CD14-positive monocyte (primary cell): ENCODE measurements at regions not wholly inside any gene's neighbourhood (a gene's known extent, or its start where the extent isn't known, plus 50 kb on each side); places are given as distances from the start of the nearest gene placed in this dataset.
"Not testable (repeated sequence)": the region's sequence is repeated elsewhere in the genome, so short reads cannot be mapped to it uniquely, and the experiment has no call there.

Source experiments
- DNase-seq, 3 donors: peaks; one replicate each; pipeline ENCODE4 v3.0.0-alpha.2; 2011 to 2022
- H2AFZ ChIP-seq: 2 replicates; pipeline ENCODE4 v1.6.0; 2012; ENCODE audit warnings: mild to moderate bottlenecking, low read depth, low read length, inconsistent platforms; ENCODE audit not compliant: insufficient read depth, poor library complexity, severe bottlenecking
- H3K27ac ChIP-seq, 2 donors: 1 replicate in 1 of 2; 2 replicates in 1 of 2; pipeline ENCODE4 v1.5.1; 2012 to 2013; ENCODE audit warnings: low read length in 2 of 2, control low read depth in 1 of 2, inconsistent platforms in 1 of 2, low read depth in 1 of 2, mild to moderate bottlenecking in 1 of 2
- H3K27me3 ChIP-seq, 2 donors: one replicate each; pipeline versions ENCODE4 v1.6.0 to v1.6.1; 2011 to 2013; ENCODE audit warnings: low read length in 2 of 2; ENCODE audit not compliant: control insufficient read depth in 2 of 2, insufficient read depth in 2 of 2
- H3K36me3 ChIP-seq, 2 donors: replicated peaks in 1 of 2; 1 replicate in 1 of 2; 2 replicates in 1 of 2; pipeline versions ENCODE4 v1.5.1 to v1.6.1; 2012 to 2013; ENCODE audit warnings: low read length in 2 of 2, control low read depth in 1 of 2, inconsistent platforms in 1 of 2, mild to moderate bottlenecking in 1 of 2; ENCODE audit not compliant: insufficient read depth in 2 of 2, control insufficient read depth in 1 of 2
- H3K4me1 ChIP-seq, 2 donors: 1 replicate in 1 of 2; 2 replicates in 1 of 2; pipeline versions ENCODE4 v1.5.1 to v1.6.1; 2012 to 2013; ENCODE audit warnings: low read length in 2 of 2, control low read depth in 1 of 2, inconsistent platforms in 1 of 2, mild to moderate bottlenecking in 1 of 2, moderate library complexity in 1 of 2; ENCODE audit not compliant: insufficient read depth in 2 of 2, control insufficient read depth in 1 of 2
- H3K4me2 ChIP-seq: replicated peaks from 2 replicates; pipeline ENCODE3; 2012; ENCODE audit warnings: low read length, moderate library complexity, mild to moderate bottlenecking; ENCODE audit not compliant: poor library complexity, severe bottlenecking; ENCODE audit errors: extremely low read depth
- H3K4me3 ChIP-seq, 3 experiments: fragments of 200-600 bp in 1 of 3; sonication (generic) in 1 of 3; replicated peaks in 1 of 3; 1 replicate in 2 of 3; 2 replicates in 1 of 3; pipeline ENCODE4 v1.5.1; 2011 to 2013; ENCODE audit warnings: low read length in 3 of 3, mild to moderate bottlenecking in 3 of 3, control low read depth in 2 of 3, low read depth in 2 of 3, inconsistent platforms in 1 of 3, moderate library complexity in 1 of 3
- H3K79me2 ChIP-seq: 2 replicates; pipeline ENCODE4 v1.6.0; 2012; ENCODE audit warnings: mild to moderate bottlenecking, control low read depth, inconsistent platforms, low read length, moderate library complexity; ENCODE audit not compliant: insufficient read depth
- H3K9ac ChIP-seq: 2 replicates; pipeline ENCODE4 v1.6.0; 2017; ENCODE audit warnings: low read length, mild to moderate bottlenecking; ENCODE audit not compliant: insufficient read depth, poor library complexity, severe bottlenecking
- H3K9me3 ChIP-seq, 2 donors: replicated peaks in 1 of 2; 1 replicate in 1 of 2; 2 replicates in 1 of 2; pipeline versions ENCODE4 v1.5.1 to v1.6.1; 2012 to 2013; ENCODE audit warnings: low read length in 2 of 2, control low read depth in 1 of 2; ENCODE audit not compliant: control insufficient read depth in 1 of 2, insufficient read depth in 1 of 2
- H4K20me1 ChIP-seq: 2 replicates; pipeline ENCODE4 v1.6.0; 2012; ENCODE audit warnings: mild to moderate bottlenecking, low read length, control low read depth, moderate library complexity; ENCODE audit not compliant: insufficient read depth
- H3K27ac Mint-ChIP-seq, 7 donors: one replicate each; pipeline ENCODE4 v1.8.0; 2020; ENCODE audit warnings: mild to moderate bottlenecking in 7 of 7, mixed read lengths in 7 of 7, moderate library complexity in 6 of 7, inconsistent platforms in 2 of 7
- H3K27me3 Mint-ChIP-seq, 3 donors: one replicate each; pipeline ENCODE4 v1.8.0; 2021 to 2022; ENCODE audit warnings: low read depth in 3 of 3, mild to moderate bottlenecking in 3 of 3, mixed read lengths in 3 of 3, moderate library complexity in 3 of 3, inconsistent platforms in 1 of 3
- H3K36me3 Mint-ChIP-seq, 2 donors: one replicate each; pipeline ENCODE4 v1.8.0; 2020; ENCODE audit warnings: mixed read lengths in 2 of 2, inconsistent platforms in 1 of 2, mild to moderate bottlenecking in 1 of 2
- H3K4me1 Mint-ChIP-seq: one replicate; pipeline ENCODE4 v1.8.0; 2020; ENCODE audit warnings: mild to moderate bottlenecking, mixed read lengths
- H3K4me3 Mint-ChIP-seq, 2 donors: one replicate each; pipeline ENCODE4 v1.8.0; 2020; ENCODE audit warnings: mild to moderate bottlenecking in 2 of 2, mixed read lengths in 2 of 2, moderate library complexity in 1 of 2
- H3K9me3 Mint-ChIP-seq, 7 donors: one replicate each; pipeline ENCODE4 v1.8.0; 2020 to 2022; ENCODE audit warnings: mixed read lengths in 7 of 7, mild to moderate bottlenecking in 6 of 7, moderate library complexity in 6 of 7, inconsistent platforms in 2 of 7
- WGBS: methylation state at CpG from one replicate; pipeline ENCODE4 v1.1.5; 2013; ENCODE audit warnings: missing lambda C conversion rate; ENCODE audit not compliant: insufficient coverage; 5-methylcytosine and 5-hydroxymethylcytosine counted together
- intact Hi-C, 2 donors: fragments of 100-400 bp; cut with micrococcal nuclease; formaldehyde crosslinking; loops; one replicate each; pipeline versions ENCODE4 v1.15.0 to v1.15.1; 2023

DNA sequence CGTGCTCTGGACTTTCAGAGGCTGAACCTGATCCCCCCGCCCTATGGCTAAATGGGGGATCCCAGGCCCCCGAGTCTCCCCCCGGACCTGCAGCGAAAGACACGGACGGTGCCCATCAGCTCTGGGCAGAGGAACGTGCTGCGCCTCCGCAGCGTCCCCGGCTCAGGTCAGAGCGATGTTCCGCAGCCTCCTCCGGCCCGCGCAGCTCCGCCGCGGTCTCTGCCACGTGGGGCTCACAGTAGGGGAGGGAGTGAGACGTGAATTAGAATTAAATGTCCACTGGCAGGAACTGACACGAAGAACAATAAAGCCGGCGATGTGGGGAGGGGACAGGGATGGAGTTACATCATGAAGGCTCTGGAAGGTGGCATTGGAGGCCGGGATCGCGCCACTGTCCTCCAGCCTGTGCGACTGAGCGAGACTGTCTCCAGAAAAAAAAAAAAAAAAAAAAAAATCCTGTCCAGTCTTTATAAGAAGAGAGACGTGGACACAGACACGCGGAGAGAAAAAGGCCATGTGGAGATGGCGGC, 4053.0 kb upstream of the TPTE start:
- no CpG with 5 or more reads among the region's 34 CpGs for WGBS
- H3K36me3 Mint-ChIP-seq, H3K9me3 Mint-ChIP-seq, H3K27ac ChIP-seq, H3K4me2 ChIP-seq, H3K4me3 Mint-ChIP-seq, H3K27ac Mint-ChIP-seq, H3K79me2 ChIP-seq, H3K4me1 ChIP-seq, H3K9me3 ChIP-seq, H3K27me3 ChIP-seq, H2AFZ ChIP-seq, DNase-seq, H4K20me1 ChIP-seq, H3K4me1 Mint-ChIP-seq, H3K36me3 ChIP-seq, H3K9ac ChIP-seq, H3K4me3 ChIP-seq, intact Hi-C loops, H3K27me3 Mint-ChIP-seq: not testable (repeated sequence)

DNA sequence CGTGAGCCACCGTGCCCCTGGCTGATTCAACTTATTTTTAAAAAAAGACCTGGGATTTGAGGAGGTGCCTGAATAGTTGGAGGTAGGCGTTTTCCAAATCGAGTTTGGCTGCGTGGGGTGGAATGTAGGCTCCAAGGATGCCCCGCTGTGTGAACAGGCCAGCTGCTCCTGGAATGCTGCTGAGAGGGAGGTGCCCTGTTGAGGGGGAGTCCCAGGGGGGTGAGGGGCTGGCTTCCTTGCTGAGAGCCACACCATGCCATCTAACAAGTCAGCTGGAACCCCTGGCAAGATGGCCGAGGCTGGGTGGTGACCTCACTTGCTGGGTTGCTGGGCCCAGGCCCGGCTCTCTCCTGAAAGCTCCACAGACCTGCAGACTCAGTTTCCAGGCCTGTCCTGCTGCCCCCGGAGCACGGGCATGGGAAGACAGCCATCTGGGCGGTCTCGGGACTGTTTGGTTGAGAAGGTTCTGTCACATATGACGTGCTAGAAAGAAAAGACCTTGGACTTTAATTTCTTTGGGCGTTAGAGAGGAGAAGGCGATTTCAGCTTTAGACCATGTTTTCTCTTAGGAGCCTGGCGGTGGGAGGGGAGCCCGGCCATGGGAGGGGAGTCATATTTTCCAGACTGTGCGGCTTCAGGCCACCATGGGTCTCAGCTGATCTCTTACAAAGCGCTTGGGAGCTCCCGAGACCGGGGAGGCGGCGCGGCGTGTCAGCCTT, 4047.0 kb upstream of the TPTE start:
- H3K27me3 ChIP-seq, H2AFZ ChIP-seq, DNase-seq, intact Hi-C loops, H3K4me2 ChIP-seq, H3K27ac ChIP-seq, H3K36me3 ChIP-seq, H3K27ac Mint-ChIP-seq, H3K79me2 ChIP-seq, H3K4me3 Mint-ChIP-seq, H3K36me3 Mint-ChIP-seq, H3K4me1 ChIP-seq, H3K9me3 ChIP-seq, H4K20me1 ChIP-seq, H3K4me1 Mint-ChIP-seq, H3K9ac ChIP-seq, H3K4me3 ChIP-seq, H3K9me3 Mint-ChIP-seq, H3K27me3 Mint-ChIP-seq: not testable (repeated sequence)
- no CpG with 5 or more reads among the region's 25 CpGs for WGBS

DNA sequence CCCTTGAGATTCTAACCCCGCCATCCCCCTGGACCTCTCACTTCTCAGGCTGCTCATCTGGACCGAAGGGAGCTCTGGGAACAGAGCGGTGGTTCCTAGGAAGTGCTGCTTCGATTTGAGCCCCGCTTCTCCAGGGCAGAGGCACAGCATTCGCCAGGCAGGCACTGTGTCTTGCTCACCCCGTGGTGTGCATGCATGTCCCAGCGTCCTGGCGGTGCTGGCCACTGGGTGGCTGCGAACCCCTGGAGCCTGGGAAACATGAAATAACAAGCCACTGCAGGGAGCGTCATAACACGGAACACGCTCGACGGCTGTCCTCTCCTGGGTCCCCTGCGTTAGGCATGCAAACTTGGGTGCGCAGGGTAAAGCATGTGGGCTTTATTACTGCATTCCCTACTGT, 4040.3 kb upstream of the TPTE start:
- H3K4me2 ChIP-seq, H3K4me3 Mint-ChIP-seq, H3K27me3 ChIP-seq, H3K9me3 Mint-ChIP-seq, H2AFZ ChIP-seq, H3K9ac ChIP-seq, DNase-seq, H3K36me3 ChIP-seq, H4K20me1 ChIP-seq, H3K27ac ChIP-seq, H3K4me1 ChIP-seq, H3K79me2 ChIP-seq, intact Hi-C loops, H3K27ac Mint-ChIP-seq, H3K9me3 ChIP-seq, H3K27me3 Mint-ChIP-seq, H3K4me1 Mint-ChIP-seq, H3K4me3 ChIP-seq, H3K36me3 Mint-ChIP-seq: not testable (repeated sequence)
- WGBS = no CpG with 5 or more reads among the region's 17 CpGs

DNA sequence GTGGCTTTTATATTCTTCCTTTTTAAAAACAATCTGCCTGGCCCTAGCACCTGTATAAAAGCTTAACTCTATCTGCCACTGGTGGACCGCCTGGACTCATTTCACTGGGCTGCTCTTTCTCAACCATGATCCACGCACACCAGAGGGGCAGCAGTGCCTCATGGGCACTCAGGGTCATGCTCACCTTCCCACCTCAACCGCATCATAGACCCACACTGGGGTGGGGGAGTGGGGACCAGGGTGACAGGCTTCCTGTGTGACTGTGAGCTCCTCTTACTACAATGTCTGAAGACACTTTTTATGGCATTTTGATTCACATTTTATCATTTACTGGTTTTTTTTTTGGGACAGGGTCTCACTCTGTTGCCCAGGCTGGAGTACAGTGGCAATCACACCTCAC, 4038.8 kb upstream of the TPTE start:
- DNase-seq, H3K9ac ChIP-seq, H3K9me3 Mint-ChIP-seq, H3K4me3 Mint-ChIP-seq, H3K79me2 ChIP-seq, H3K4me1 Mint-ChIP-seq, H4K20me1 ChIP-seq, H3K4me3 ChIP-seq, H2AFZ ChIP-seq, H3K27ac Mint-ChIP-seq, H3K4me2 ChIP-seq, H3K27me3 ChIP-seq, H3K4me1 ChIP-seq, H3K36me3 Mint-ChIP-seq, H3K9me3 ChIP-seq, H3K27ac ChIP-seq, H3K36me3 ChIP-seq, H3K27me3 Mint-ChIP-seq, intact Hi-C loops: not testable (repeated sequence)
- no CpG with 5 or more reads among the region's 3 CpGs for WGBS
